GM21825 (cell line): ENCODE measurements at regions not wholly inside any gene's neighbourhood (a gene's known extent, or its start where the extent isn't known, plus 50 kb on each side); places are given as distances from the start of the nearest gene placed in this dataset.
"Not testable (repeated sequence)": the region's sequence is repeated elsewhere in the genome, so short reads cannot be mapped to it uniquely, and the experiment has no call there.

Experiments used
- ATAC-seq: cut with Tn5 transposase; IDR thresholded peaks from one replicate; pipeline ENCODE4 v1.9.1; 2021; ENCODE audit warnings: mild to moderate bottlenecking, moderate library complexity; ENCODE audit not compliant: unreplicated experiment

DNA sequence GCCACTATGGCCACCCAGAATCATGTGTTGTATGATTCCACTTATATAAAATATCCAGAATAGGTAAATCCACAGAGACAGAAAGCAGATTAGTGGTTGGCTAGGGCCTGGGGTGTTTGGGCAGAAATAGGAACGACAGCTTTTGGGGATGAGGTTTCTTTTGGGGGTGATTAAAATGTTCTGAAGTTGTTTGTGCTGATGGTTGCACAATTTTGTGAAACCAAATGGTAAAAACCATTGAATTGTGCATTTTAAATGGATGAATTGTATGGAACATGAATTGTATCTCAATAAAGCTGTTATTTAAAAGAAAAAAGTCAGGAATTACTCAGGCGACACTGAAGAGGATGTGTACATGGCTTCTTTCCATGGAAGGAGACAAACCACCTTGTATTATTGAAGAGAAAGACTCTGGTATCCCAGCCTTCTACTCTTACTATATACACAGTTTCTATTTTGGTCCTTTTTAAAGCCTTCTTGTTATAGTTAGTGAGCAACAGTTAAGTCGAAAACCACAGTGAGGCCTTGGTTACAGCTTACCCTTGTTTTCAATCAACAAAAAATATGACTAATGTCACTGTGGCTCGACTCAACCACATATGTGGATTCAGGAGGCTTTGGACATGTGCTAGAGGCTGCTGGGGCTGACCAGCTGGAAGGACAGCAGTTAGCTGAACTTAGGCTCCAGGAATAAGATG is 57.1 kb upstream of the KMT2E start:
- ATAC-seq, result peak; percentile 80

DNA sequence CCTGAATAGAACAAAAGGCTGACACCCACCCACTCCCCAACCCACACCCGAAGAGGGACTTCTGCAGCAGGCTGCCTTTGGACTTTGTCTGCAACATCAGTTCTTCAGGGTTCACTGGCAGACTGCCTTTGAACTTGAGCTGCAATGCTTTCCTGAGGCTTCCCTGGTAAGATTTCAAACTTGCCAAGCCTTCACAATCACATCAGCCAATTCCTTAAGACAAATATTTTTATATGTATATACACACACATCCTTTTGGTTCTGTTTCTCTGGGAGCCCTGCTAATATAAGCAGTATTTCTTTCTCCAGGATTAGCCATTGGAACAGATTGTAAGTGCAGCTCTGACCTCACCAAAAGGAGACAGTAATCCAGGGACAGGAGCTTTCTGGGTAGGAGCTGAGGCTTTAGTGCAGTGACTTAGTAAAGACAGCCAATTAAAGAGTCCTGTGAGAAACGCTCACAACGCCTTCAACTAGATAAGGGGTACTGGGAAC is 55.6 kb upstream of the KMT2E start:
- ATAC-seq, result no peak

DNA sequence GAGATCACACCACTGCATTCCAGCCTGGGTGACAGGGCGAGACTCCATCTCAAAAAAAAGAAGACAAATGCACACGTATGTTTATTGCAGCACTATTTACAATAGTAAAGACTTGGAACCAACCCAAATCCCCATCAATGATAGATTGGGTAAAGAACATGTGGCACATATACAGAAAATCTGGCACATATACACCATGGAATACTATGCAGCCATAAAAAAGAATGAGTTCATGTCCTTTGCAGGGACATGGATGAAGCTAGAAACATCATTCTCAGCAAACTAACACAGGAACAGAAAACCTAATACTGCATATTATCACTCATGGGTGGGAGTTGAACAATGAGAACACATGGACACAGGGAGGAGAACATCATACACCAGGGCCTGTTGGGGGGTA is 54.5 kb upstream of the KMT2E start:
- ATAC-seq, result not testable (repeated sequence)

DNA sequence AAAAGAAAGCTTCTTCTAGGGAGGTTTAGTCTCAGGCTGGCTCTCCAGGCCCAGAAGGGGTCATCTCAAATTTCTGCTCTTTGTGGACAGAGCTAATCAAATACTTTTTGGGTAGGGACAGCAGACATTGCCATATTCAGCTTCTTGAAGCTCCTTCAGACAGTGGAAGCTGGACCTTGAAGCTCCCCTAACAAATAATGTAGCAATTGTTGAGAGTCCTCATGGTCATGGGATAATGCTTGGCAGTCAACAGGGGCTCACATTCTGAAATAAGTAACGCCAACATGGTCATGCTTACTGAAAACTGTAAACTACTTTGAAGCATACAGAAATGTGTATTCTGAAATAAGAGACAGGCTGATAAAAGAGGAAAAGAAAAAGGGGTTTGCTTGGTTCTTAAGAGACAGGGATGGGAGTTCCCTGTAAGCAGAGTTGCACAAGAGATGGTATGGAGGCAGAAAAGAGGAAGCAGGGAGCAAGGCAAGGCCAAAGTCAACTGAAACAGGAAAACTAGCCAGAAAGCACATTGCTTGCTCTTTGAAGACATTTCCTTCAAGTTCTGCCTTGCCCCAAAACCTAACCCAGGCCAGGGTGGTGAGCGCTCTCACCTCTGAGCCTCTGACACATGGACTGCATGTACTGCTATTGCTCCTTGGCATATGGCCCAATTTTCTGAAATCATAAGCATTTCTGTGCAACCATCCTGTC is 53.1 kb upstream of the KMT2E start:
- ATAC-seq, result peak; percentile 48

DNA sequence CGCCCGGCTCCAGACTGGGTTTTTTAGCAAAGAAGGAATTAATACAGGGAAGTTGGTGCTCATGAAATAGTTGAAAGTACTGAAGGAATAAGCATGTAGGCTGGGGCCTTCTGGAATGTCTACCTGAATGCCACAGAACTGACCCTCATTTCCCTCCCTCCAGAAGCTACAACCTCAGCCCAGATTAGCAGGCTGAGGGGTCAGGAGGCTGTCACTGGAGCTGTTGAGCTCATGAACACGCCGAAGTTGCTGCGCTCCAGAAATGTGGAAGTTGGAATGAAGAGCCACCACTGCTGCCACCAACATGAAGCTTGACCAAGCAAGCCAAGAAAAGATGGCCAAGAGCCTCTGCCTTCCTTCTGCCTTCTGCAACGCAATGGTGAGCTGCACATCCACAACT is 52.2 kb upstream of the KMT2E start:
- no peak for ATAC-seq

DNA sequence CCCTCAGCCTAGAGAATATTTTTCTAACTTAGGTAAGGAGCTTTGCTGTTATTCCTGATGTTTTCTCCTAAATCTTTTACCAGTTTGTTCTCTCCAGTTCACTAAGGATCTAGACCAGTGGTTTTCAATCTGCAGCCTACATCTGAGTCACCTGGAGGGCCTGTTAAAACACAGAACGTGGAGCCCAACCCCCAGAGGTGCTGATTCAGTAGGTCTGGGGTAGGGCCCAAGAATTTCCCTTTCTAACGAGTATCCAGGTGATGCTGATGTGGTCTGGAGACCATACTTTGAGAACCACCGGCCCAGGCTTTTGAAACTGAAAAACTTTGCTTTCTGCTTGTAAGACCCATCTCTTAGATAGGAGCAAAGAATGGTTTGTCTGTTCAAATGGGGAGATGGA is 51.2 kb upstream of the KMT2E start:
- no peak for ATAC-seq

DNA sequence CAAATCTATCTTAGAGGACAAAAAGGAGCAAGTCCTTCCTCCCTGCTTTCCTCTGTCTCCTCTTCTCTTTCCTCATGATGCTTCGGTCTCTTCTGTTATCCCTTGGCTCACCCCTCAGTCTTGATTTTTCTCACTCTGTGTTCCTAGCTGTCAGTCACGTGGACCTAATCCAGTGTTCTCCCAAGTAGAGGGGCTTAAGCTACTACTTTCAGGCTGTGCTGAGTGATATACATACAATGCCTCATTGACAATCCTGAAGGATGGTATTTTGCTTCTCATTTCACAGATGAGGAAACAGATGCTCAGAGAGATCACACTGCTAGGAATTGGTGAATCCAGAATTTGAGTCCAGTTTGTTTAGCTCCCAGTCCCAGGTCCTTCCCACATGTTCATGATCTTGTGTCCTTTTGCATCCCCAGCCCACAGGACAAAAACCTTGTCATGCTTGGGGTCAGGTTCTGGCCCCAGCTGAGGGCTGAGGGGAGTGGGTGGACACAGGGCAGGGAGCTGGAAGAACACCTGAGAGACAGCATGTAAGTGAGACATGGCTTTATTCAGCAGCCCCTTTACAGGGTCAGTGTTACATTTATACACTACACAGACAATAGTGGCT is 50.5 kb upstream of the KMT2E start:
- ATAC-seq, result no peak

DNA sequence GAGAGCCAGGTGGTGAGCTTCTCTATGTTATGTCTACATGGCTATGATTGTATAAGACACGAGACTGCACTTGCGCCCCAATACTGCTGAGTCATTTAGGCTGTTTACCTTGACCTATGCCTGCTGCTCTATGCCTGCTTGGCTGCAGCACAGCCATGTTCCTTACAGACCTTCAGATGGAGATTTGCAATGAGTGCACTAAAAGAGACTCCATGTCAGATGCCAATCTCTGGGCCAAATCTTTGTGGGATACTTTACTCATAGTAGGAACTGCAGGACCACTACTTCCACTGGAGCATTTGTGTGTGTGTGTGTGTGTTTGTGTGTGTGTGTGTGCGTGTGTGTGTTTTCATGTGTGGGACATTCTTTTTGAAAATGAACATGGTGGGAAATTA is 50.0 kb upstream of the KMT2E start:
- no peak for ATAC-seq
